MM.1S (cell line): ENCODE measurements at regions not wholly inside any gene's neighbourhood (a gene's known extent, or its start where the extent isn't known, plus 50 kb on each side); places are given as distances from the start of the nearest gene placed in this dataset.

Source experiments
- CTCF ChIP-seq: fragments of 300-600 bp; sonication (generic); IDR thresholded peaks from 2 replicates; pipeline ENCODE4 v1.5.1; 2016; ENCODE audit warnings: antibody characterized with exemption, low read length, mixed read lengths
- EZH2 ChIP-seq: fragments of 300-600 bp; sonication (generic); optimal IDR thresholded peaks from 2 replicates; pipeline ENCODE3; 2017; ENCODE audit warnings: low read depth, mild to moderate bottlenecking, antibody characterized with exemption, low read length, mixed read lengths
- EZH2phosphoT487 ChIP-seq: fragments of 300-600 bp; sonication (generic); IDR thresholded peaks from 2 replicates; pipeline ENCODE4 v1.6.1; 2018; ENCODE audit warnings: antibody characterized with exemption, low read length

- TF ChIP-seq CTCF (no peak), EZH2 (no peak), EZH2phosphoT487 (no peak)
Measured at GRCh38 chr21:16956824-16957223, 556.0 kb upstream of the CXADR start.
